ENCODE measurements at regions not wholly inside any gene's neighbourhood (a gene's known extent, or its start where the extent isn't known, plus 50 kb on each side); places are given as distances from the start of the nearest gene placed in this dataset.
"Not testable (repeated sequence)": the region's sequence is repeated elsewhere in the genome, so short reads cannot be mapped to it uniquely, and the experiment has no call there.

GRCh38 chr1:194474701-194475100 is 1288.3 kb upstream of the B3GALT2 start:
- no peaks in the 10 kb centered on the region for H3K4me1 Mint-ChIP-seq (ENCODE audit: low read depth)
- no peaks in the 10 kb centered on the region for H3K9me3 Mint-ChIP-seq
- no peaks in the 10 kb centered on the region for H3K36me3 Mint-ChIP-seq (ENCODE audit: low read depth)
- H3K4me3 Mint-ChIP-seq = no peak overlapping the region
- H3K27ac Mint-ChIP-seq = no peak overlapping the region
- H3K27me3 Mint-ChIP-seq (ENCODE audit: low read depth) = no peaks in the 10 kb centered on the region

- Mint-ChIP-seq H3K9me3 (no peaks in the 10 kb centered on the region), H3K27ac (no peak overlapping the region), H3K36me3 (ENCODE audit: low read depth) (no peaks in the 10 kb centered on the region), H3K4me1 (ENCODE audit: low read depth) (no peaks in the 10 kb centered on the region), H3K27me3 (ENCODE audit: low read depth) (no peaks in the 10 kb centered on the region), H3K4me3 (no peak overlapping the region)
These were observed 1287.4 kb upstream of the B3GALT2 start for GRCh38 chr1:194473766-194474165.

GRCh38 chr1:194469282-194469681 is 1282.9 kb upstream of the B3GALT2 start:
- H3K27ac Mint-ChIP-seq = no peak overlapping the region
- H3K27me3 Mint-ChIP-seq (ENCODE audit: low read depth) = no peaks in the 10 kb centered on the region
- no peak overlapping the region for H3K4me3 Mint-ChIP-seq
- no peaks in the 10 kb centered on the region for H3K36me3 Mint-ChIP-seq (ENCODE audit: low read depth)
- H3K4me1 Mint-ChIP-seq (ENCODE audit: low read depth) = no peaks in the 10 kb centered on the region
- H3K9me3 Mint-ChIP-seq = no peaks in the 10 kb centered on the region

- no peaks in the 10 kb centered on the region for H3K27me3 Mint-ChIP-seq (ENCODE audit: low read depth)
- no peaks in the 10 kb centered on the region for H3K9me3 Mint-ChIP-seq
- H3K27ac Mint-ChIP-seq = no peak overlapping the region
- no peaks in the 10 kb centered on the region for H3K4me1 Mint-ChIP-seq (ENCODE audit: low read depth)
- no peaks in the 10 kb centered on the region for H3K36me3 Mint-ChIP-seq (ENCODE audit: low read depth)
- H3K4me3 Mint-ChIP-seq = no peak overlapping the region
These were observed 1280.3 kb upstream of the B3GALT2 start for GRCh38 chr1:194466706-194467105.

- Mint-ChIP-seq H3K27me3 (ENCODE audit: low read depth) (no peaks in the 10 kb centered on the region), H3K4me3 (no peak overlapping the region), H3K36me3 (ENCODE audit: low read depth) (no peaks in the 10 kb centered on the region), H3K9me3 (no peaks in the 10 kb centered on the region), H3K27ac (no peak overlapping the region), H3K4me1 (ENCODE audit: low read depth) (no peaks in the 10 kb centered on the region)
These were observed 1261.2 kb upstream of the B3GALT2 start for GRCh38 chr1:194447636-194448035.

GRCh38 chr1:194445244-194445643 is 1258.8 kb upstream of the B3GALT2 start:
- Mint-ChIP-seq H3K27me3 (ENCODE audit: low read depth) (no peaks in the 10 kb centered on the region), H3K4me3 (no peak overlapping the region), H3K4me1 (ENCODE audit: low read depth) (no peaks in the 10 kb centered on the region), H3K9me3 (no peaks in the 10 kb centered on the region), H3K36me3 (ENCODE audit: low read depth) (no peaks in the 10 kb centered on the region), H3K27ac (no peak overlapping the region)

- H3K9me3 Mint-ChIP-seq = no peaks in the 10 kb centered on the region
- H3K27me3 Mint-ChIP-seq (ENCODE audit: low read depth) = no peaks in the 10 kb centered on the region
- H3K27ac Mint-ChIP-seq = no peak overlapping the region
- H3K4me3 Mint-ChIP-seq = no peak overlapping the region
- H3K4me1 Mint-ChIP-seq (ENCODE audit: low read depth) = no peaks in the 10 kb centered on the region
- no peaks in the 10 kb centered on the region for H3K36me3 Mint-ChIP-seq (ENCODE audit: low read depth)
These were observed 1256.6 kb upstream of the B3GALT2 start for GRCh38 chr1:194442901-194443575.

GRCh38 chr1:194437135-194437534 is 1250.7 kb upstream of the B3GALT2 start:
- H3K4me3 Mint-ChIP-seq = no peak overlapping the region
- no peaks in the 10 kb centered on the region for H3K36me3 Mint-ChIP-seq (ENCODE audit: low read depth)
- no peaks in the 10 kb centered on the region for H3K4me1 Mint-ChIP-seq (ENCODE audit: low read depth)
- H3K27ac Mint-ChIP-seq = no peak overlapping the region
- no peaks in the 10 kb centered on the region for H3K27me3 Mint-ChIP-seq (ENCODE audit: low read depth)
- no peaks in the 10 kb centered on the region for H3K9me3 Mint-ChIP-seq

- Mint-ChIP-seq H3K4me1 (ENCODE audit: low read depth) (no peaks in the 10 kb centered on the region), H3K9me3 (no peaks in the 10 kb centered on the region), H3K36me3 (ENCODE audit: low read depth) (no peaks in the 10 kb centered on the region), H3K4me3 (no peak overlapping the region), H3K27ac (no peak overlapping the region), H3K27me3 (ENCODE audit: low read depth) (no peaks in the 10 kb centered on the region)
These were observed 1244.7 kb upstream of the B3GALT2 start for GRCh38 chr1:194431121-194431520.

GRCh38 chr1:194420706-194421105 is 1234.3 kb upstream of the B3GALT2 start:
- no peak overlapping the region for H3K4me3 Mint-ChIP-seq
- no peak overlapping the region for H3K27ac Mint-ChIP-seq
- H3K36me3 Mint-ChIP-seq (ENCODE audit: low read depth) = no peaks in the 10 kb centered on the region
- no peaks in the 10 kb centered on the region for H3K9me3 Mint-ChIP-seq
- no peaks in the 10 kb centered on the region for H3K27me3 Mint-ChIP-seq (ENCODE audit: low read depth)
- no peaks in the 10 kb centered on the region for H3K4me1 Mint-ChIP-seq (ENCODE audit: low read depth)

GRCh38 chr1:194419721-194420120 is 1233.3 kb upstream of the B3GALT2 start:
- H3K36me3 Mint-ChIP-seq (ENCODE audit: low read depth) = no peaks in the 10 kb centered on the region
- no peak overlapping the region for H3K4me3 Mint-ChIP-seq
- H3K27me3 Mint-ChIP-seq (ENCODE audit: low read depth) = no peaks in the 10 kb centered on the region
- no peak overlapping the region for H3K27ac Mint-ChIP-seq
- H3K9me3 Mint-ChIP-seq = no peaks in the 10 kb centered on the region
- no peaks in the 10 kb centered on the region for H3K4me1 Mint-ChIP-seq (ENCODE audit: low read depth)

GRCh38 chr1:194410756-194411155 is 1224.3 kb upstream of the B3GALT2 start:
- Mint-ChIP-seq H3K36me3 (ENCODE audit: low read depth) (no peaks in the 10 kb centered on the region), H3K4me1 (ENCODE audit: low read depth) (no peaks in the 10 kb centered on the region), H3K27ac (no peak overlapping the region), H3K4me3 (no peak overlapping the region), H3K27me3 (ENCODE audit: low read depth) (no peaks in the 10 kb centered on the region), H3K9me3 (peaks cover 5% of the 10 kb centered on the region)

GRCh38 chr1:194407238-194407637 is 1220.8 kb upstream of the B3GALT2 start:
- not testable (repeated sequence) for H3K27ac Mint-ChIP-seq; H3K36me3 Mint-ChIP-seq (ENCODE audit: low read depth); H3K4me3 Mint-ChIP-seq; H3K27me3 Mint-ChIP-seq (ENCODE audit: low read depth); H3K9me3 Mint-ChIP-seq; H3K4me1 Mint-ChIP-seq (ENCODE audit: low read depth)

GRCh38 chr1:194394676-194395075 is 1208.3 kb upstream of the B3GALT2 start:
- no peak overlapping the region for H3K4me3 Mint-ChIP-seq
- no peak overlapping the region for H3K27ac Mint-ChIP-seq
- no peaks in the 10 kb centered on the region for H3K36me3 Mint-ChIP-seq (ENCODE audit: low read depth)
- H3K9me3 Mint-ChIP-seq = no peaks in the 10 kb centered on the region
- no peaks in the 10 kb centered on the region for H3K4me1 Mint-ChIP-seq (ENCODE audit: low read depth)
- H3K27me3 Mint-ChIP-seq (ENCODE audit: low read depth) = no peaks in the 10 kb centered on the region

GRCh38 chr1:194387531-194387930 is 1201.1 kb upstream of the B3GALT2 start:
- H3K9me3 Mint-ChIP-seq = no peaks in the 10 kb centered on the region
- no peaks in the 10 kb centered on the region for H3K27me3 Mint-ChIP-seq (ENCODE audit: low read depth)
- no peaks in the 10 kb centered on the region for H3K4me1 Mint-ChIP-seq (ENCODE audit: low read depth)
- H3K4me3 Mint-ChIP-seq = no peak overlapping the region
- no peak overlapping the region for H3K27ac Mint-ChIP-seq
- no peaks in the 10 kb centered on the region for H3K36me3 Mint-ChIP-seq (ENCODE audit: low read depth)

- Mint-ChIP-seq H3K36me3 (ENCODE audit: low read depth) (no peaks in the 10 kb centered on the region), H3K9me3 (no peaks in the 10 kb centered on the region), H3K4me3 (no peak overlapping the region), H3K27me3 (ENCODE audit: low read depth) (no peaks in the 10 kb centered on the region), H3K4me1 (ENCODE audit: low read depth) (no peaks in the 10 kb centered on the region), H3K27ac (no peak overlapping the region)
These were observed 1192.1 kb upstream of the B3GALT2 start for GRCh38 chr1:194378517-194378916.
